Panc1 (cell line): ENCODE measurements at regions not wholly inside any gene's neighbourhood (a gene's known extent, or its start where the extent isn't known, plus 50 kb on each side); places are given as distances from the start of the nearest gene placed in this dataset.

Source experiments
- TCF7L2 ChIP-seq: IDR thresholded peaks from 2 replicates; pipeline ENCODE4 v1.6.1; 2011; ENCODE audit warnings: mild to moderate bottlenecking, low read depth, low read length, inconsistent platforms
- TF ChIP-seq, protein P1 (sequence below): fragments of 450-650 bp; IDR thresholded peaks from 2 replicates; pipeline ENCODE4 v1.5.1; 2017; ENCODE audit warnings: mild to moderate bottlenecking
- TF ChIP-seq, protein P2 (sequence below), 2 experiments: IDR thresholded peaks; 2 replicates each; pipeline ENCODE4 v1.6.1; 2011 to 2012; ENCODE audit warnings: low read depth in 2 of 2, control low read depth in 1 of 2, low read length in 1 of 2, mild to moderate bottlenecking in 1 of 2, moderate library complexity in 1 of 2; ENCODE audit not compliant: insufficient read depth in 1 of 2

DNA sequence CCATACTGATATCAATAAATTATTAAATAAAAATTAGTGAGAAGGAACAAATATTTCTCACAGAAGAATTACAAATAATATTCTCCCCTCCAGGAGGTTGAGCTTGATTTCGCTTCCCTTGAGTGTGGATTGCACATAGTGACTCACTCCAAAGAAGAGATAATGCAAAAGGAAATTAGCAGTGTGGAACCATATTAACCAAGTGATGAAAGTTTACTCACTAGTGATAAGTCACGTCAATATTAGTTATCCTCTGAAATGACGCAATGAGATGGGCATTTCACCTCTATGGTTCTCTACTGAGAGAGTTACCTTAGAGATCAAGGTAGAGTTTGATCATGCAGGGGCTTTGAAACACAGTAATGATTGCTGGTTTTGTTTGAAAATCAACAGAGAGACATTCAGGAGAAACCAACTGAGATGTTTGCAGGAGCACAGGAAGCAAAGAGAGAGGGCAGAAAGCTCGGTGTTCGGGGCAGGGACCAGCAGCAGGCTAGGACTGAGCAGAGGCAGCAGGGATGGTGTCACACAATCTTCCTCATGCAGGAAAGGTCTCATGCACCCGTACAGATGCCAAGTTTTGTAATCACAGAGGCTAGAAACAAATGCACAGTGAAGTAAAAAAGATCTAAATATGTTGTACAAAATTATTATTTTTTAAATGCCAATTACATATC, 634.5 kb downstream of the QKI start:
- TF ChIP-seq, protein P1, sequence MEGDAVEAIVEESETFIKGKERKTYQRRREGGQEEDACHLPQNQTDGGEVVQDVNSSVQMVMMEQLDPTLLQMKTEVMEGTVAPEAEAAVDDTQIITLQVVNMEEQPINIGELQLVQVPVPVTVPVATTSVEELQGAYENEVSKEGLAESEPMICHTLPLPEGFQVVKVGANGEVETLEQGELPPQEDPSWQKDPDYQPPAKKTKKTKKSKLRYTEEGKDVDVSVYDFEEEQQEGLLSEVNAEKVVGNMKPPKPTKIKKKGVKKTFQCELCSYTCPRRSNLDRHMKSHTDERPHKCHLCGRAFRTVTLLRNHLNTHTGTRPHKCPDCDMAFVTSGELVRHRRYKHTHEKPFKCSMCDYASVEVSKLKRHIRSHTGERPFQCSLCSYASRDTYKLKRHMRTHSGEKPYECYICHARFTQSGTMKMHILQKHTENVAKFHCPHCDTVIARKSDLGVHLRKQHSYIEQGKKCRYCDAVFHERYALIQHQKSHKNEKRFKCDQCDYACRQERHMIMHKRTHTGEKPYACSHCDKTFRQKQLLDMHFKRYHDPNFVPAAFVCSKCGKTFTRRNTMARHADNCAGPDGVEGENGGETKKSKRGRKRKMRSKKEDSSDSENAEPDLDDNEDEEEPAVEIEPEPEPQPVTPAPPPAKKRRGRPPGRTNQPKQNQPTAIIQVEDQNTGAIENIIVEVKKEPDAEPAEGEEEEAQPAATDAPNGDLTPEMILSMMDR, result no peak
- TF ChIP-seq TCF7L2, result no peak
- TF ChIP-seq, protein P2, sequence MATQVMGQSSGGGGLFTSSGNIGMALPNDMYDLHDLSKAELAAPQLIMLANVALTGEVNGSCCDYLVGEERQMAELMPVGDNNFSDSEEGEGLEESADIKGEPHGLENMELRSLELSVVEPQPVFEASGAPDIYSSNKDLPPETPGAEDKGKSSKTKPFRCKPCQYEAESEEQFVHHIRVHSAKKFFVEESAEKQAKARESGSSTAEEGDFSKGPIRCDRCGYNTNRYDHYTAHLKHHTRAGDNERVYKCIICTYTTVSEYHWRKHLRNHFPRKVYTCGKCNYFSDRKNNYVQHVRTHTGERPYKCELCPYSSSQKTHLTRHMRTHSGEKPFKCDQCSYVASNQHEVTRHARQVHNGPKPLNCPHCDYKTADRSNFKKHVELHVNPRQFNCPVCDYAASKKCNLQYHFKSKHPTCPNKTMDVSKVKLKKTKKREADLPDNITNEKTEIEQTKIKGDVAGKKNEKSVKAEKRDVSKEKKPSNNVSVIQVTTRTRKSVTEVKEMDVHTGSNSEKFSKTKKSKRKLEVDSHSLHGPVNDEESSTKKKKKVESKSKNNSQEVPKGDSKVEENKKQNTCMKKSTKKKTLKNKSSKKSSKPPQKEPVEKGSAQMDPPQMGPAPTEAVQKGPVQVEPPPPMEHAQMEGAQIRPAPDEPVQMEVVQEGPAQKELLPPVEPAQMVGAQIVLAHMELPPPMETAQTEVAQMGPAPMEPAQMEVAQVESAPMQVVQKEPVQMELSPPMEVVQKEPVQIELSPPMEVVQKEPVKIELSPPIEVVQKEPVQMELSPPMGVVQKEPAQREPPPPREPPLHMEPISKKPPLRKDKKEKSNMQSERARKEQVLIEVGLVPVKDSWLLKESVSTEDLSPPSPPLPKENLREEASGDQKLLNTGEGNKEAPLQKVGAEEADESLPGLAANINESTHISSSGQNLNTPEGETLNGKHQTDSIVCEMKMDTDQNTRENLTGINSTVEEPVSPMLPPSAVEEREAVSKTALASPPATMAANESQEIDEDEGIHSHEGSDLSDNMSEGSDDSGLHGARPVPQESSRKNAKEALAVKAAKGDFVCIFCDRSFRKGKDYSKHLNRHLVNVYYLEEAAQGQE (IDR thresholded peaks at IDR 0.05; ENCODE audit: insufficient read depth in 1 of 2, low read depth in 2 of 2, low read length in 1 of 2), result no peak
